Stimulated activated CD4-positive, alpha-beta T cell treated with anti-CD3 and anti-CD28 coated beads, Interleukin-1b, Interleukin-23, amount 100 ng/mL, for 1 hour (primary cell): ENCODE measurements at regions not wholly inside any gene's neighbourhood (a gene's known extent, or its start where the extent isn't known, plus 50 kb on each side); places are given as distances from the start of the nearest gene placed in this dataset.
"Not testable (repeated sequence)": the region's sequence is repeated elsewhere in the genome, so short reads cannot be mapped to it uniquely, and the experiment has no call there.

Experiments
- DNase-seq, 2 donors: peaks; one replicate each; pipeline ENCODE4 v3.0.0-alpha.2; 2020; ENCODE audit warnings: low read depth in 2 of 2

DNA sequence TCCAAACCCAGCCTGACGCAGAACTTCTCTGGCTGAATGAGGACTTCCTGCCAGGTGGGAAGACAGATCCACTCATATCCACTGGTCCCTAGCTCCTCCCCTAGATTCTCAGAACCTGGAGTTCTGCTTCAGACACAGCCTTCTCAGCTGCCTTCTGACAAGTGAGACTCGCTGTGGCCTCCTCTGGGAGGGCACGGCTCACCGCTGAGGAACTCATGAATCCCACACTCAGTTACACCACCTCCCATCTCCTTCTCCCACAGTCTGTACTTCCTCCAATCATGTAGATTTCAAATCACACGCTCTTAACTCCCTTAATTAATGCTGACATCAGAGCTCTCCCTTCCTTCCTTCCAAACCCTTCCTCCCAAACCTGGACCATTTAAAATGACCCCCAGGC lies 86.4 kb upstream of the TMEM45B start:
- no peak for DNase-seq

DNA sequence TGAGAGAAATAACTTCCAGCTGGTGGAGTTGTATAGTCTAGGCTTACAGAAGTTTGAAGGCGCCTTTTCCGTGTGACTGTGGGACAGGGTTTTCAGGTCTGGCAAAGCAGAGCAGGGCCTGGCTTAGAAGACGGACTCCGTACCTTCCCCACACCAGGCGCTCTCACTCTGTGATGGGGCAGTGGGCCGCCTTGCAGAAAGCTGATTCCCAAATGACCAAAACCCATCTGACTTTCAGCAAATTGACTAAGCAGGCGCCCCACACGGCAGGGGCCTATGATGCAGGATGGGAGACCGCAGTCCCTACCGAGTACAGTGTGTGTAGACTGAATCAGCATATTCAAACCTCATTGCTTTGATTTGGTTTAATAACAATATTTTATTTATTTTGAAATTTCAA lies 85.8 kb upstream of the TMEM45B start:
- DNase-seq: no peak

DNA sequence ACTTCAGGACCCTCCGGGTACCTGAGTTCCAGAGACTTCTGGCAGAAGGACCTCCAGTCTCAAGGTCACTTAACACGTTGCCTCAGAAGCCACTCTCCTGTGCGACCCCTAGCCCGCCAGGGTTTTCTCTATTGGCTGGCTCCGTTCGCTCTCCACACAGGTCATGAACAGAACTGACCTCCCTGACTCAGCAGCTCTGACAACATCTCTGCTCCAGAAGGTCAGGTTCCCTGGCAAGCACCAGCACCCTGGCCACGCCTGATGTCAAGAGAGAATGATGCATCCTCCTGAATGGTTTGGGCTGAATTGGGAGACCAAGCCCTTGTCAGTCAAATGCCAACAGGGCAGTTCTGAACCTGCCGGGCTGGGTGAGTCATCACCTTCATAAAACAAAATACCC lies 84.3 kb upstream of the TMEM45B start:
- no peak for DNase-seq

DNA sequence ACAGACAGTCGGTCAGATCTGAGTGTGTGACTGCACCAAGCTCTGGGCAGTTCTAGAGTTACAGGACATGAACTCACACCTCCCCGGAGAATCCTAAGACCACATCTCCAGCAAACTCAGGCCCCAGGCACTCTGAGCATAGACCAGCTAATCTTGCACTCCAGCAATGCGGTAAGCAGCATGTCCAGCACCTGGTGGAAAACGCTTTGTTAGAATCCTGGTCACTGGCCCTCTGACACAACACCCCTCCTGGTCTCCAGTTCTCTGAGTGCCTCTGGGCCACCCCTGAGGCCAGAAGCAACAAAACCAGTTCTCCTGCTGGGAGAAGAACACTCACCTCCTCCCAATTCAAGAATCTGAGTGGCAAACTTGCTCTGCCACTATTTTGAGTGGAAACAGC lies 82.7 kb upstream of the TMEM45B start:
- no peak for DNase-seq

DNA sequence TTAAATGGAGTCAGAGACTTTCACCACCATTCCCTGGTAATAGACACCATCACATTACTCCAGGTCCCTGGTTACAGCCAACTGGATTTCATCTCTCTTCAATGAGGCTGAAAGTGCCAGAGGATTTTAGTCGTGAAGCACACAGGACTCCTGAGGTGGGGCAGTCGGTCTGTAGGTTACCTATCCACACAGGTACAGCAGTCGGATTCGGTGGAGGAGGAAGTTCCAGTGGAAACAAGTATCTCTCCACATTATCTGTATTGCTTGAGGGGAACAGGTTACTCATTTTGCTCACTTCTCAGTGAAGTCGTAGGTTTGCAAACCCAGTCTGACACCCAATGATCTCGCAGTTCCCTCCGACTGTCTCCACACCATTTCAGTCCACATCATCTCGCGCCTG lies 82.3 kb upstream of the TMEM45B start:
- no peak for DNase-seq

DNA sequence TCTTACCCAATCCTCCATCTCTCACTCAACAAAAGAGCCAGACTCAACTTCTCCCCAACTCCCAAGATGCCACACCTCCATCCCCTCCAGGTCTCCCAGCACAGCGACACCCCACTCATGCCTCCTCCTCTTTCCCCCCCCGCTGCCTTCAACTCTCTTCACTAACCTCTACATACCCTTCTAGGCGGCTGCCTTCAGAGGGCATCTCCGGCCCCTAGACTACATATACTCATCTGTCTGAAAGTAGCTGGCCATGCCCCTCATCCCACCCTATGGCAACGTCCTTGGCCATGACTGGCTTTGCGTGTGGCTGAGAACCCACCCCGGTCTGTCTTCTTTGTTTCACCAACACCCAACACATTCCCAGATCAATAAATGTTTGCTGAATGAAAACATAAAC lies 81.7 kb upstream of the TMEM45B start:
- DNase-seq: no peak

DNA sequence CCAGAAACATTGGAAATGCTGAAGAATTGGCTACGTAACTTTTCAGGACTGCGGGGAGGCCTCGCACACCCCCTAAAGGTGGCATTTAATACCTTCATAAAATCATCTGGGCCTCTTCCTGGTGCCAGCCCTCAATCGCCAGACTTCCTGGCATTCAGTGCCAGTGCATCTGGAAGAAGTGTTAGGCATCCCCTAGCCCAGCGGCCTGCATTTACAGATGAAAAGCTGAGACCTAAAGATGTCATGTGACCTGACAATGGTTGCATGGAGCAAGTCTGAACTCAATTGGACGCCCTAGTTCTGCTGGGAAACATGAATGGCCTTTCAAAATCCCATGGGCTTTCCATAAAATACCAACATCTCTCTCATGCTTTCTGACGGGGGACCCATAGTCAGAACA lies 81.0 kb upstream of the TMEM45B start:
- no peak for DNase-seq

DNA sequence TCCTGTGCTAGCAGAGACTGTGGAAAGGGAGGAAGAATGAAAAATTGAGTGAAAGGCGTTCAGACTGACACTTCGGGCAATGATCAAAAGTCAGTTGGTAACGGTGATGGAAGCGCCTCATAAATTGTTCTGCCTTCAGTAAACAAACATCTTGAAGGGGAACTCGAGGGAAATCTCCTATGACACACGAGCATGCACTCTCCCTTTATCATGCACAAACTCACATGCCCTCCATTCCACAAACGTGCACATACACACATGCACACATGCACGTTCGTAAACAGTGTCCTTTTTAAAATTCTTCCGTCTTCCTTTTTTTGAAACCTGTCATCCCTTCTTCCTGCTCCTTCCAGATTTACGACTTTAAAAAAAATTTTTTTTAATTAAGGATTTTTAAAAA lies 77.8 kb upstream of the TMEM45B start:
- no peak for DNase-seq

DNA sequence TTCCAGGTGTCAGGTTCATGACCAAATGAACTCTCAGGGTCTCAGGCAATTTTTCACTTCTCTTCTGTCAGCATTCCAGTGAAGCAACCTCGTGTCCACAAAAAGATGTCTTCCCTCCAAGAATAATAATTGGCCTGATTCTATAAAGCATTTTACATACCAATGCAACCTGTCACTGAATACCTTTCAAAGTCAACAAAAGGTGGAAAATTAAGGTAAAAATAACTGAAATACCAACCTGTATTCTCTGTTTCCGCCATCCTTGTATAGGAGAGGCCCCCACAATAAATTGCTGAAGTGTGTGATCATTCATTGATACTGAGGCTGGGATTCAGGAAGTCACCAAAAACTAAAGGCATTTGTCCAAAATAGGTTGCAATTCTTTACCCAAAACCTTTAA lies 77.4 kb upstream of the TMEM45B start:
- DNase-seq: no peak

DNA sequence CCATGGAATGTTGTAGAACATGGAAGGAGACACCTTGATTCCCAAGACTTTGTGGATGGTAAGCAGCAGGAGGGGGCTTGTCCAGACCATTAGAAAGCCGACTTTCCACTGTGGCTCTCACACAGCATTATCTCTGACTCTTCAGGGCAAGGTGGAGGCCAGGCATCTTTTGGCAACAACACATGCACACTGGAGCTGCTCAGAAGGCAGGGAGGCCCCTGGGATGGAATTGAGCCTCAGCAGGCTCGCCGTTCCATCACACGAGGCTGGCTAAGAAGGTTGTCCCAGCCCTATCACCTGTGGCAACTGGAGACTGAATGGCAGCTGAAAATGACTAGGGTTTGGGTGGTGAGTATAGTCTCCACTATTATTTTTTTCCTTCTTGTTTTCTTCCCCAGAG lies 76.3 kb upstream of the TMEM45B start:
- DNase-seq: no peak

DNA sequence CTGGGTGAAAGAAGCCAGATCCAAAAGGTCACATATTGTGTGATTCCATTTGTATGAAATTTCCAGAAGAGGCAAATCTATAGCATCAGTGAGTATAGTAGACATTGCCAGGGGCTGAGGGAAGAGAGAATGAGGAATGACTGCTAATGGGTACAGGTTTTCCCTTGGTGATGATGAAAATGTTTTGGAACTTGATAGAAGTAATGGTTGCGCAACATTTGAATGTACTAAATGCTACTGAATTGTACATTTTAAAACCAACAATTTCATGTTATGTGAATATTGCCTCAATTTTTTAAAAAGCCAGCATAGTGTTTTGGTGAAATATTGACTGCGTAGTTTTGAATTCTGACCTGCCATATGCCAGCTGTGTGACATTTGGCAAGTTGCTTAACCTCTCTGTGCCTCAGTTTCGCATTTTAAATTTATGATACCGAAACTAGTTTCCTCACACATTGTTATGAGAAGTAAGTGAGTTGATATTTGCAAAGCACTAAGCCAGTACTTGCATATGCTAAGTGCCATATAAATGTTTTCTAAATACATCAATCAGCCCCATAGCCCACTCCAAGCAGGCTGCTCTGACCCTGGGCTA lies 75.4 kb upstream of the TMEM45B start:
- DNase-seq: no peak

DNA sequence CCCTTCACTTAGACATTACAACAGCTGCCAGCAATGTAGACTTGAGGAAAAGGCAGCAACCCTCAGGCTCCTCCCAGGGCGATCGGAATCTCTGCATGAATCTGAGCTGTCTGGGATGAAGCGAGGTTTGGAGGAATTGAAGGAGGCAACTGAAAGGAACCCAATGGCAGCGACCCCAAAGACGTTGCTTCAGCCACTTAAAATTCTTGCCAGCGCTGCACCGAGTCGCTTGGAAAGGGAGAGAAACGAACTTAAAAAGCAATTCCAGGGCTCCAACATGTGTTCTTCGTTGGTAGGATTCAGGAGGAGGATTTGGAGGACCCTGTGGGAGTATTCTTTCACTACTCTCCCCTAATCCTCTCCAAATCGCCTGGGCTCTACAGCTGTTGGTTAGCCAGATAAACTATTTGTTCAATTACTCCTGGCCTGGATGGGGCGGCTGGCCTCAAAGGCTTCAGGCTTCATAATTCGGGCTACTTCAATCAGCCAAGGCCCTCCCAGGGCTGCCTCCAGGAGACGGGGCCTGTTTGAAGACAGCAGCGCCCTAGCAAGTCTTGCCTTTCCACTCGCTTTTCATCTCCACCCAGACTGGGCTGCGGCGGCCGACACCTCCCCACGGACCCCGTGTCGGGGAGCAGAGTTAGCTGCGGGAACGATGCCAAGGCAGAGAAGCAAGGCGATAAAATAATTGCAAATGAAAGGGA lies 72.4 kb upstream of the TMEM45B start:
- DNase-seq: no peak

DNA sequence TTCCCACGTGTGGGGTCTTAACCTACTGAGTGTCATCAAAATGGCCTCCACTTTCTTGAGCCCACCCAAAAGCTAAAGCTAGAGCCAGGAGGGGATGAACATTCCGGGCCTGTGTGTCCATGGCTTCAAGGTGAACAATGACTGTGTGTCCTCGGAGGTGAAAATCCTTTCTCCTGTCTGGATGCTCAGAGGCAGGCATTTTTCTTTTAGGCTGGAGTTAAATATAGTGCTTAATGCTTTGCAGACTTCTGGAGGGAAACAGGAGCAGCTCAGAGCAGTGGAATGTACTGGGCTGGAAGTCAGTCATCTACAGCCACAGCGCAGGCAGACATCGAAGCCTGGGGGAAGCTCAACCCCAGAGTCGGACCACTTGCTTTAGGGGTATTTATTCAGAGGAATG lies 68.6 kb upstream of the TMEM45B start:
- no peak for DNase-seq

DNA sequence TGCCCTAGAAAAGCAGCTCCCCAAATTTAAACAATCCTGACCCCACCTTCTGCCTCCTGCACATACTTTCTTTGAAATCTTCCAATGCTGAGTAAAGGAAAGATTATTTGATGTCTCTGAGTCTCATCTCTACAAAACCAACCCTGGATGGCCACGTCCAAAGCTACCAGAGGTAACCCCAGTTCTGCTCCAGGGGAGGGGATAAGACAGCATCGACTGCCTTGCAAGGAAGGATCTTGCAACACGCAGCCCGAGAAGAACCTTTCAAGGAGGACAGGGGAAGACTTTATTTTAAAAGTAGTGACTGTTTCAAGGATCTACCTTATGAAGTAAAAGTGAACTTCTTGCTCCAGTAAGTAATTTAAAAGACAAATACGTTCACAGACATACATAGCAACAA lies 66.5 kb upstream of the TMEM45B start:
- DNase-seq: no peak

DNA sequence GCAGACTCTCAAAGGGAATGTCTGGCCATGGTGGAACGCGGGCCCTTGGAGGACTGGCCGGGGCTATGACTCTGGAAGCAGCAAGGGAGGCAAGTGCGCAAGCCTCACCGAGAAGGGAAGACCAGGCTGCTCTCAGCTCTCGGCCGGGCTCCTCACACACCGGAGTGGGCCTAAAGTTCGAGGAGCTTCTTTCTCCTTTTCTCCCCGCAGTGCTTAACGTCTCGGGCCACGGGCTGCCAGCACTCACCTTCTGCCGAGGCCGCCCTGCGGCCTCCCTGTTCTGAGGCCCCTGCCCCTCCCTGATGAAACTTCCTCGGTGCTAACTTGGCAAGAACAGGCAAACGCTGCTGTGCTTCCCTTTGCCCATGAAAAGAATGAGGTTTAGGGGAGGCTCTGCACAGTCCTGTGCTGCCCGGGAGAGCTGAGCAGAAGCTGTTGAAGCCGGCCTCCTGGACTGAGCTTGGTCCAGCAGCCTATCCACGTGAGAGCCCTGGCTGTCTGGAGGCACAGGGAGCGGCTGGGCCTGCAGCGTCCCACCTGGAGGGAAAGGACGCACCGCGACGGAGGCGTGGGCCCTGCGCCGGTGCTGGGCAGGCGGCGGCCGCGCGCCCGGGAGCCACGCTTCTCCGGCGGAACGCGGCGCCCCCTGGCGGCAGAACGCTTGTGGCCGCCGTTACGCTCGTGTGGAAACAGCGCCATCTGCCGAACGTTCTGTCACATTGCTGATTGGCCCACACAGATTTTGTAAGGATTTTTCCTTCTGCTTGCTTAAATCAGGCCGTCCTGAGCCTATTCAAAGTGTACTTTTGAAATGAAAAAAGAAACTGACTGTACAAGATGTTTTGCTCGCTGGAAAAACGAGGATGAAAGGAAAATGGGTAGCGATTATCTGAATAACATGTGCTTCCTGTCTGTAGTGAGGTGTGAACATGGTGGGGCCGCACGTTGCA lies 65.0 kb upstream of the TMEM45B start:
- DNase-seq: peak; percentile 47 to 66

DNA sequence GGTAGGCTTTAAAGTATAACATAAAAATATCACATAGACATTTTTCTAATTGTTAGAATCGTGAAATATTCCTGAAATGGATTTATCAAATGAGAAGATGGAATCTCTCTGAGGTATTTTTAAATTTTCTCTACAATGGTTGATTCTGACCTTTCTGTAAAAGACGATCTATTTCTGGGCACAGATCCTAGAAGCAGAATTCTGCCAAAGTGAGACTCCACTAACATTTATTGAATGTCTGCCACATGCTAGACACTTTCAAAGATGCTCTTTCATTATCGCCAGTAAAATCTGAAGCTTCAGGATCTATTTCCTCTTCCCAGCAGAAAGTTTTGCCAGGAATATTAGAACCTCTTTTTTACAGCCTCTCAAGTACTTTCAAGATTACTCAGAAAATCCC lies 64.1 kb upstream of the TMEM45B start:
- DNase-seq: no peak

DNA sequence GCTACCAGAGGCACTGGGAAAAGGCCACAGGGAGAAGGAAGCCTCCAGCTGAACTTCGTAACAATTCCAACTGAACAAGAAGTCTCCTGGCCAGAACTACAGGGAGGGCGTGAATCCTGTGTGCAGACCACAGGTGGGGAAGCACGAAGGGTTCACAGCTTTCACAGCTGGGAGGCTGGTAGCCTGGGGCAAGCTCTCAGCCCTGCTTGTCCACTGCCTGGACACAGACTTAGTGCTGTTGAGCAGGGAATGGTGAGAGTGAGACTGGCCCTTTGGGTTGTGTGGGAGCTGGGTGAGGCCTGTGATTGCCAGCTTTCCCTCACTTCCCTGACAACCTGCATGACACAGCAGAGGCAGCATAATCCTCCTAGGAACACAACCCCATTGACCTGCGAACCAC lies 52.1 kb upstream of the TMEM45B start:
- DNase-seq: not testable (repeated sequence)

DNA sequence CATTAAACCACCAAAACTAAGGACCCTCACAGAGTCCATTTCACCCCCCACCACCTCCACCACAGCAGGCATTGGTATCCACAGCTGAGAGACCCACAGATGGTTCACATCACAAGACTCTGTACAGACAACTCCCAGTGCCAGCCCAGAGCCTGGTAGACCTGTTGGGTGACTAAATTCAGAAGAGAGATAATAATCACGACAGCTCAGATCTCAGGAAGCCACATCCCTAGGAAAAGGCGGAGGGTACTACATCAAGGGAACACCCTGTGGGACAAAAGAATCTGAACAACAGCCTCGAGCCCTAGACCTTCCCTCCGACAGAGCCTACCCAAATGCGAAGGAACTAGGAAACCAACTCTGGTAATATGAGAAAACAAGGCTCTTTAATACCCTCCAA lies 51.4 kb upstream of the TMEM45B start:
- DNase-seq: not testable (repeated sequence)
